ENCODE measurements at regions not wholly inside any gene's neighbourhood (a gene's known extent, or its start where the extent isn't known, plus 50 kb on each side); places are given as distances from the start of the nearest gene placed in this dataset.

DNA sequence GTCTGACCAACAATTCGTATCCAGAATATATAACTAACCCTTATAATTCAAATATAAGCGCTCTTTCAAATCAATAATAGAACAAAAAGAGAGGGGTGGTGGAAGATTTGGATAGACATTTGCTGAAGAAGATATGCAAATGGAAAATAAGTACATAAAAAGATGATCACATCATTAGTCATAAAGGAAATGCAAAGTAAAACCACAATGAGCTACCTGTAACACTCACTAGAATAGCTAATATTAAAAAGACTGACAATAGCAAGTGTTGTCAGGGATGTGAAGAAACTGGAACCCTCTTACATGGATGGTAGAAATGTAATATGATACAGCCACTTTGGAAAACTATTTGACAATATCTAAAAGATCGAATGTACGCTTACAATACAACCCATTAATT is 84.9 kb upstream of the MRPS9 start (continued):
- TF ChIP-seq, protein P1, sequence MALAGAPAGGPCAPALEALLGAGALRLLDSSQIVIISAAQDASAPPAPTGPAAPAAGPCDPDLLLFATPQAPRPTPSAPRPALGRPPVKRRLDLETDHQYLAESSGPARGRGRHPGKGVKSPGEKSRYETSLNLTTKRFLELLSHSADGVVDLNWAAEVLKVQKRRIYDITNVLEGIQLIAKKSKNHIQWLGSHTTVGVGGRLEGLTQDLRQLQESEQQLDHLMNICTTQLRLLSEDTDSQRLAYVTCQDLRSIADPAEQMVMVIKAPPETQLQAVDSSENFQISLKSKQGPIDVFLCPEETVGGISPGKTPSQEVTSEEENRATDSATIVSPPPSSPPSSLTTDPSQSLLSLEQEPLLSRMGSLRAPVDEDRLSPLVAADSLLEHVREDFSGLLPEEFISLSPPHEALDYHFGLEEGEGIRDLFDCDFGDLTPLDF (CRISPR knock-in tag; IDR thresholded peaks at IDR 0.05) = no peak
- TF ChIP-seq, protein P2, sequence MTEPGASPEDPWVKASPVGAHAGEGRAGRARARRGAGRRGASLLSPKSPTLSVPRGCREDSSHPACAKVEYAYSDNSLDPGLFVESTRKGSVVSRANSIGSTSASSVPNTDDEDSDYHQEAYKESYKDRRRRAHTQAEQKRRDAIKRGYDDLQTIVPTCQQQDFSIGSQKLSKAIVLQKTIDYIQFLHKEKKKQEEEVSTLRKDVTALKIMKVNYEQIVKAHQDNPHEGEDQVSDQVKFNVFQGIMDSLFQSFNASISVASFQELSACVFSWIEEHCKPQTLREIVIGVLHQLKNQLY (CRISPR knock-in tag; IDR thresholded peaks at IDR 0.05) = no peak
- TF ChIP-seq RELA (CRISPR knock-in tag; IDR thresholded peaks at IDR 0.05; ENCODE audit: borderline replicate concordance) = no peak

DNA sequence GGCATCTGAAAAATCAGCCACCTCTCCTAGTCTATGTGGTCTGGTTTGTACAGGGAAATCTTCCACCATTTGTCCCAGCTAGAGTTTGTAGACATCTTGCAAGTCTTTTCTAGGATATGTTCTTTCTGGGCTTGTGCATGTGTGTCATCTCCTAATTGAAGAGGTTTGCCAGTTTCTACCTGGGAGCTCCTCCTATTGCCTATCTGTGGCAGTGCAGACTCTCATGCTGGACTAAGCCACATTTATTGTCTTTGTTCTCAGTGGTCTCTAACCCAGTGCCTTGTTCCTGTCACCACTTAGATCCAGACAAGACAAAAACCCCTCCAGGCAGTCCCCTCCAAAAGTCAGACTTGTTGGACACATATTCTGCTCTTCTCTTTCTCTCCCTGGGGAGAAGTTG is 72.0 kb upstream of the MRPS9 start:
- DNase-seq (ENCODE audit: low spot score) (no peak), ATAC-seq (peak; percentile 87)
- Mint-ChIP-seq H3K36me3 (peaks cover 17% of the 10 kb centered on the region), H3K27ac (no peak overlapping the region), H3K4me3 (no peak overlapping the region), H3K4me1 (peaks cover 18% of the 10 kb centered on the region), H3K9me3 (peaks cover 43% of the 10 kb centered on the region), H3K27me3 (ENCODE audit: low read depth) (peaks cover 2% of the 10 kb centered on the region; the same call in 1 of the 2 replicates)
- POLR2A ChIA-PET = interaction anchor here (1.0 kb wide), 1 partner anchor 72 kb away, joined by 3 read pairs; the partner anchor contains the start of gene MRPS9
- CTCF ChIA-PET = interaction anchor here (0.8 to 1.3 kb wide), 6 partner anchors 11 to 270 kb away, joined by 3 to 6 read pairs (median 4); partner anchors contain the start of gene MRPS9
- no peak for TF ChIP-seq PREB (CRISPR knock-in tag; IDR thresholded peaks at IDR 0.05; ENCODE audit: borderline replicate concordance)
- no peak for TF ChIP-seq ZNF219 (CRISPR knock-in tag; IDR thresholded peaks at IDR 0.05; ENCODE audit: borderline replicate concordance)
- no peak for TF ChIP-seq PRRX2 (CRISPR knock-in tag; IDR thresholded peaks at IDR 0.05)
- TF ChIP-seq E2F4 (CRISPR knock-in tag; IDR thresholded peaks at IDR 0.05; ENCODE audit: borderline replicate concordance, low read depth) = no peak
- no peak for TF ChIP-seq NFATC4 (CRISPR knock-in tag; IDR thresholded peaks at IDR 0.05)
- no peak for TF ChIP-seq ARID4B (CRISPR knock-in tag; IDR thresholded peaks at IDR 0.05; ENCODE audit: borderline replicate concordance)
- TF ChIP-seq ZNF281 (CRISPR knock-in tag; IDR thresholded peaks at IDR 0.05) = no peak
- no peak for TF ChIP-seq JUN (CRISPR knock-in tag; IDR thresholded peaks at IDR 0.05)
- no peak for TF ChIP-seq ZBTB43 (CRISPR knock-in tag; IDR thresholded peaks at IDR 0.05)
- TF ChIP-seq ZNF232 (CRISPR knock-in tag; IDR thresholded peaks at IDR 0.05) = no peak
- no peak for TF ChIP-seq ZNF423 (CRISPR knock-in tag; IDR thresholded peaks at IDR 0.05)
- TF ChIP-seq TCF7 (CRISPR knock-in tag; IDR thresholded peaks at IDR 0.05; ENCODE audit: low read depth) = no peak
- no peak for TF ChIP-seq ERG (CRISPR knock-in tag; IDR thresholded peaks at IDR 0.05)
- no peak for TF ChIP-seq ATF3 (CRISPR knock-in tag; conservative IDR thresholded peaks at IDR 0.05)
- TF ChIP-seq E2F5 (CRISPR knock-in tag; IDR thresholded peaks at IDR 0.05) = no peak
- TF ChIP-seq ZNF121 (CRISPR knock-in tag; IDR thresholded peaks at IDR 0.05) = no peak

Measured in WTC11 (cell line).